ENCODE measurements at regions not wholly inside any gene's neighbourhood (a gene's known extent, or its start where the extent isn't known, plus 50 kb on each side); places are given as distances from the start of the nearest gene placed in this dataset.
A peak's percentile ranks its signal among the peaks of the same experiment; 100 is the strongest.

- Histone ChIP-seq H3K4me1 (ENCODE audit: insufficient read depth, insufficient read length) (peaks cover 34% of the 10 kb centered on the region), H3K36me3 (ENCODE audit: insufficient read depth, insufficient read length, low read length) (no peaks in the 10 kb centered on the region), H3K4me3 (ENCODE audit: insufficient read length, low read depth) (no peak overlapping the region), H3K9me3 (ENCODE audit: insufficient read depth, low read length) (no peaks in the 10 kb centered on the region), H3K9ac (ENCODE audit: insufficient read length, low read depth) (no peak overlapping the region), H3K27me3 (ENCODE audit: insufficient read depth, insufficient read length) (no peaks in the 10 kb centered on the region)
- no peak for TF ChIP-seq YY1 (IDR thresholded peaks at IDR 0.05; ENCODE audit: insufficient read depth, insufficient read length)
- TF ChIP-seq ZNF274 (IDR thresholded peaks at IDR 0.05; ENCODE audit: low read depth, low read length) = no peak
- TF ChIP-seq SUZ12 (IDR thresholded peaks at IDR 0.05; ENCODE audit: extremely low read depth, insufficient read depth, insufficient read length) = no peak
- no peak for DNase-seq (ENCODE audit: low read depth, low spot score)
Observed at GRCh38 chr1:30374400-30375070, 348.9 kb downstream of the MATN1 start.

GRCh38 chr1:30373471-30374399 is 349.6 kb downstream of the MATN1 start:
- no peaks in the 10 kb centered on the region for H3K36me3 ChIP-seq (ENCODE audit: insufficient read depth, insufficient read length, low read length)
- TF ChIP-seq YY1 (IDR thresholded peaks at IDR 0.05; ENCODE audit: insufficient read depth, insufficient read length) (no peak), ZNF274 (IDR thresholded peaks at IDR 0.05; ENCODE audit: low read depth, low read length) (no peak), SUZ12 (IDR thresholded peaks at IDR 0.05; ENCODE audit: extremely low read depth, insufficient read depth, insufficient read length) (no peak)
- peak overlapping the region; percentile 36 for H3K9ac ChIP-seq (ENCODE audit: insufficient read length, low read depth)
- no peak overlapping the region for H3K4me3 ChIP-seq (ENCODE audit: insufficient read length, low read depth)
- H3K4me1 ChIP-seq (ENCODE audit: insufficient read depth, insufficient read length) = peaks cover 27% of the 10 kb centered on the region
- DNase-seq (ENCODE audit: low read depth, low spot score) = no peak
- H3K27me3 ChIP-seq (ENCODE audit: insufficient read depth, insufficient read length) = no peaks in the 10 kb centered on the region
- H3K9me3 ChIP-seq (ENCODE audit: insufficient read depth, low read length) = no peaks in the 10 kb centered on the region

GRCh38 chr1:30372792-30373433 is 350.5 kb downstream of the MATN1 start:
- TF ChIP-seq YY1 (IDR thresholded peaks at IDR 0.05; ENCODE audit: insufficient read depth, insufficient read length) (no peak), SUZ12 (IDR thresholded peaks at IDR 0.05; ENCODE audit: extremely low read depth, insufficient read depth, insufficient read length) (no peak)
- no peak overlapping the region for H3K4me3 ChIP-seq (ENCODE audit: insufficient read length, low read depth)
- H3K9ac ChIP-seq (ENCODE audit: insufficient read length, low read depth) = peak overlapping the region; percentile 36
- no peaks in the 10 kb centered on the region for H3K27me3 ChIP-seq (ENCODE audit: insufficient read depth, insufficient read length)
- H3K4me1 ChIP-seq (ENCODE audit: insufficient read depth, insufficient read length) = peaks cover 24% of the 10 kb centered on the region
- no peaks in the 10 kb centered on the region for H3K36me3 ChIP-seq (ENCODE audit: insufficient read depth, insufficient read length, low read length)
- no peak for DNase-seq (ENCODE audit: low read depth, low spot score)
- H3K9me3 ChIP-seq (ENCODE audit: insufficient read depth, low read length) = no peaks in the 10 kb centered on the region

GRCh38 chr1:30371888-30372791 is 351.2 kb downstream of the MATN1 start:
- H3K4me1 ChIP-seq (ENCODE audit: insufficient read depth, insufficient read length) = peaks cover 19% of the 10 kb centered on the region
- H3K36me3 ChIP-seq (ENCODE audit: insufficient read depth, insufficient read length, low read length) = no peaks in the 10 kb centered on the region
- H3K27me3 ChIP-seq (ENCODE audit: insufficient read depth, insufficient read length) = no peaks in the 10 kb centered on the region
- no peak overlapping the region for H3K9ac ChIP-seq (ENCODE audit: insufficient read length, low read depth)
- no peak overlapping the region for H3K4me3 ChIP-seq (ENCODE audit: insufficient read length, low read depth)
- TF ChIP-seq YY1 (IDR thresholded peaks at IDR 0.05; ENCODE audit: insufficient read depth, insufficient read length) (no peak), ZNF274 (IDR thresholded peaks at IDR 0.05; ENCODE audit: low read depth, low read length) (no peak), SUZ12 (IDR thresholded peaks at IDR 0.05; ENCODE audit: extremely low read depth, insufficient read depth, insufficient read length) (no peak)
- H3K9me3 ChIP-seq (ENCODE audit: insufficient read depth, low read length) = no peaks in the 10 kb centered on the region
- DNase-seq (ENCODE audit: low read depth, low spot score) = no peak

GRCh38 chr1:30371179-30371788 is 352.1 kb downstream of the MATN1 start:
- Histone ChIP-seq H3K4me1 (ENCODE audit: insufficient read depth, insufficient read length) (peaks cover 14% of the 10 kb centered on the region), H3K27me3 (ENCODE audit: insufficient read depth, insufficient read length) (no peaks in the 10 kb centered on the region), H3K9ac (ENCODE audit: insufficient read length, low read depth) (no peak overlapping the region), H3K4me3 (ENCODE audit: insufficient read length, low read depth) (no peak overlapping the region), H3K36me3 (ENCODE audit: insufficient read depth, insufficient read length, low read length) (no peaks in the 10 kb centered on the region), H3K9me3 (ENCODE audit: insufficient read depth, low read length) (no peaks in the 10 kb centered on the region)
- no peak for DNase-seq (ENCODE audit: low read depth, low spot score)
- TF ChIP-seq ZNF274 (IDR thresholded peaks at IDR 0.05; ENCODE audit: low read depth, low read length) = no peak
- no peak for TF ChIP-seq YY1 (IDR thresholded peaks at IDR 0.05; ENCODE audit: insufficient read depth, insufficient read length)
- TF ChIP-seq SUZ12 (IDR thresholded peaks at IDR 0.05; ENCODE audit: extremely low read depth, insufficient read depth, insufficient read length) = no peak

- no peaks in the 10 kb centered on the region for H3K27me3 ChIP-seq (ENCODE audit: insufficient read depth, insufficient read length)
- no peak overlapping the region for H3K4me3 ChIP-seq (ENCODE audit: insufficient read length, low read depth)
- H3K9ac ChIP-seq (ENCODE audit: insufficient read length, low read depth) = no peak overlapping the region
- H3K4me1 ChIP-seq (ENCODE audit: insufficient read depth, insufficient read length) = peaks cover 8% of the 10 kb centered on the region
- TF ChIP-seq YY1 (IDR thresholded peaks at IDR 0.05; ENCODE audit: insufficient read depth, insufficient read length) (no peak), ZNF274 (IDR thresholded peaks at IDR 0.05; ENCODE audit: low read depth, low read length) (no peak), SUZ12 (IDR thresholded peaks at IDR 0.05; ENCODE audit: extremely low read depth, insufficient read depth, insufficient read length) (no peak)
- no peaks in the 10 kb centered on the region for H3K36me3 ChIP-seq (ENCODE audit: insufficient read depth, insufficient read length, low read length)
- no peak for DNase-seq (ENCODE audit: low read depth, low spot score)
- H3K9me3 ChIP-seq (ENCODE audit: insufficient read depth, low read length) = no peaks in the 10 kb centered on the region
Observed at GRCh38 chr1:30368651-30369240, 354.6 kb downstream of the MATN1 start.

Data from NT2/D1 (cell line).